ENCODE measurements at regions not wholly inside any gene's neighbourhood (a gene's known extent, or its start where the extent isn't known, plus 50 kb on each side); places are given as distances from the start of the nearest gene placed in this dataset.

DNA sequence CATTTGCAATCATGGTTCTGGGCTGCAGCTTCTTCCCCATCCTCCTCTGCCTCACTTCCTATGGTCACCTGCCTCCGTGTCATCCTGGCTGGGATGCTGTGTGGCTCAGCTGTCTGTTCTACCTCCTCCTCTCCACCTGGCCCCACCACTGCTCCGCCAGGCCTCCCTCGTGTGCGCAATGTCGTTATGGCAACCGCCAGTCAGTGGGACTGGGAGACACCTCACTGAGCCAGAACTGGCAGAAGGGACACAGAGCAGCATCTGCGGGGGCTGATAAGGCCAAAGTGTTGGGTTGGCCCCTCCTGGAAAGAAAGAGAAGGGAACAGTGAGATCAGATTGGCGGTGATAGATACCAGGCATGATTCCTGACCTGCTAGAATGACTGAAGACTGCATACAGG is 527.5 kb downstream of the INHBA start:
- no peak overlapping the region for H3K14ac ChIP-seq (ENCODE audit: insufficient read length)
- no peak overlapping the region for H2BK15ac ChIP-seq (ENCODE audit: low read length)
- H3K36me3 ChIP-seq (ENCODE audit: control insufficient read depth in 2 of 4, insufficient read depth in 4 of 4, low read length in 3 of 4) = no peaks in the 10 kb centered on the region
- H3K4ac ChIP-seq (replicated peaks; ENCODE audit: insufficient read length, low read depth, low read length) = no peak overlapping the region
- no peaks in the 10 kb centered on the region for H4K20me1 ChIP-seq (replicated peaks in 1 of 2; ENCODE audit: control insufficient read depth in 1 of 2, insufficient read depth in 2 of 2, low read length in 2 of 2)
- ChIA-PET POLR2A (ENCODE audit: partially characterized antibody) (no interaction called here), CTCF (ENCODE audit: partially characterized antibody) (interaction anchor here (1.2 to 1.9 kb wide), 2 partner anchors 172 to 521 kb away, joined by 3 to 4 read pairs; no protein-coding TSS in a partner anchor)
- no peaks in the 10 kb centered on the region for H3K79me1 ChIP-seq (ENCODE audit: low read depth, low read length)
- H3K4me3 ChIP-seq (ENCODE audit: extremely low read depth in 1 of 4, insufficient read depth in 2 of 4, low read depth in 3 of 4, low read length in 4 of 4) = no peak overlapping the region
- no peak overlapping the region for H2AK5ac ChIP-seq (ENCODE audit: low read depth, low read length)
- DNase-seq (ENCODE audit: low read depth in 1 of 2, low spot score in 2 of 2) (no peak), FAIRE-seq (no peak)
- H3K23me2 ChIP-seq (ENCODE audit: low read depth, low read length) = no peaks in the 10 kb centered on the region
- no peak overlapping the region for H2BK20ac ChIP-seq (ENCODE audit: low read length)
- 0 out of 2 replicates have a peak overlapping the region, but pooled peaks have one; percentile 17 for H2BK12ac ChIP-seq (ENCODE audit: low read depth, low read length)
- no peaks in the 10 kb centered on the region for H3K79me2 ChIP-seq (ENCODE audit: control insufficient read depth in 1 of 2, insufficient read depth in 2 of 2, low read length in 2 of 2)
- no peak overlapping the region; the same call in 1 of the 2 replicates for H2AFZ ChIP-seq (ENCODE audit: low read length)
- no peak overlapping the region for H3K56ac ChIP-seq (replicated peaks; ENCODE audit: insufficient read length, low read depth, low read length)
- H3K18ac ChIP-seq (ENCODE audit: extremely low read depth, low read length) = no peak overlapping the region
- H3K27ac ChIP-seq (ENCODE audit: low read depth, low read length) = no peak overlapping the region
- no peaks in the 10 kb centered on the region for H3K9me3 ChIP-seq (ENCODE audit: insufficient read depth in 2 of 2, low read depth in 1 of 2, low read length in 1 of 2)
- H4K8ac ChIP-seq (ENCODE audit: extremely low read depth, insufficient read depth, low read length) = no peak overlapping the region
- no peaks in the 10 kb centered on the region for H3K27me3 ChIP-seq (replicated peaks in 1 of 4; ENCODE audit: control insufficient read depth in 3 of 4, extremely low read depth in 1 of 4, insufficient read depth in 3 of 4, low read length in 3 of 4)
- H4K5ac ChIP-seq (ENCODE audit: insufficient read length, low read depth, low read length) = no peak overlapping the region
- no peak overlapping the region for H3K9ac ChIP-seq (replicated peaks in 1 of 4; ENCODE audit: extremely low read depth in 1 of 4, low read depth in 3 of 4, low read length in 3 of 4)
- H3K23ac ChIP-seq (ENCODE audit: insufficient read length) = no peak overlapping the region
- WGBS, 2 experiments (ENCODE audit: extremely low coverage in 1 of 2, insufficient coverage in 1 of 2, insufficient read length in 1 of 2, insufficient replicate concordance in 2 of 2, low coverage in 1 of 2, low lambda C conversion rate in 2 of 2, missing lambda C conversion rate in 1 of 2) = 92% methylated on average over 8 of the region's 8 CpGs; no CpG with 5 or more reads in 1 of the 2 experiments
- peaks cover 0 to 2% (median 0%) of the 10 kb centered on the region in 4 experiments; a peak in 1 of 7 replicates for H3K4me1 ChIP-seq (replicated peaks in 1 of 4; ENCODE audit: control insufficient read depth in 3 of 4, insufficient read depth in 4 of 4, low read length in 3 of 4)
- H4K91ac ChIP-seq (replicated peaks; ENCODE audit: insufficient read length, low read length) = no peak overlapping the region
- H2BK120ac ChIP-seq (replicated peaks; ENCODE audit: low read depth, low read length) = no peak overlapping the region
- H2BK5ac ChIP-seq (ENCODE audit: low read depth, low read length) = no peak overlapping the region
- H3K4me2 ChIP-seq (ENCODE audit: insufficient read depth in 1 of 2, low read depth in 2 of 2, low read length in 2 of 2) = no peak overlapping the region
- TF ChIP-seq SAP30 (IDR thresholded peaks at IDR 0.05; ENCODE audit: insufficient read depth, insufficient replicate concordance, low read length) (no peak), KDM1A (IDR thresholded peaks at IDR 0.05; ENCODE audit: borderline replicate concordance, low read length) (no peak), EGR1 (IDR thresholded peaks at IDR 0.05; ENCODE audit: borderline replicate concordance, low read depth, low read length) (no peak), SIN3A (conservative IDR thresholded peaks at IDR 0.05 in 1 of 2, IDR thresholded peaks at IDR 0.05 in 1 of 2; ENCODE audit: low read depth in 1 of 2, low read length in 2 of 2) (no peak), CHD1 (IDR thresholded peaks at IDR 0.05; ENCODE audit: low read depth, low read length) (no peak), NRF1 (IDR thresholded peaks at IDR 0.05; ENCODE audit: low read depth, low read length) (no peak), RAD21 (IDR thresholded peaks at IDR 0.05 in 1 of 2, conservative IDR thresholded peaks at IDR 0.05 in 1 of 2; ENCODE audit: low read depth in 2 of 2, low read length in 2 of 2) (no peak), CTBP2 (IDR thresholded peaks at IDR 0.05; ENCODE audit: borderline replicate concordance, insufficient read depth, insufficient read length, low read length) (no peak), USF2 (IDR thresholded peaks at IDR 0.05; ENCODE audit: low read length) (no peak), SRF (IDR thresholded peaks at IDR 0.05; ENCODE audit: low read depth, low read length) (no peak), SP2 (IDR thresholded peaks at IDR 0.05; ENCODE audit: low read length) (no peak), ZNF274 (IDR thresholded peaks at IDR 0.05; ENCODE audit: borderline replicate concordance, extremely low read depth, low read length) (no peak), CREB1 (IDR thresholded peaks at IDR 0.05) (no peak)
